Esophagus squamous epithelium (tissue), 4 donors: ENCODE measurements at regions not wholly inside any gene's neighbourhood (a gene's known extent, or its start where the extent isn't known, plus 50 kb on each side); places are given as distances from the start of the nearest gene placed in this dataset.

Experiments used
- CTCF ChIP-seq, 6 experiments: fragments of 450-650 bp in 4 of 6; fragments of 200-600 bp in 2 of 6; sonication (generic) in 2 of 6; IDR thresholded peaks; one replicate each; pipeline ENCODE4 v1.5.1; 2016 to 2019; ENCODE audit warnings: antibody characterized with exemption in 6 of 6, mild to moderate bottlenecking in 4 of 6, moderate library complexity in 4 of 6
- POLR2A ChIP-seq, 4 donors: fragments of 450-650 bp; IDR thresholded peaks; one replicate each; pipeline ENCODE4 v1.6.1; 2017; ENCODE audit warnings: antibody characterized with exemption in 4 of 4, mild to moderate bottlenecking in 4 of 4, moderate library complexity in 3 of 4

DNA sequence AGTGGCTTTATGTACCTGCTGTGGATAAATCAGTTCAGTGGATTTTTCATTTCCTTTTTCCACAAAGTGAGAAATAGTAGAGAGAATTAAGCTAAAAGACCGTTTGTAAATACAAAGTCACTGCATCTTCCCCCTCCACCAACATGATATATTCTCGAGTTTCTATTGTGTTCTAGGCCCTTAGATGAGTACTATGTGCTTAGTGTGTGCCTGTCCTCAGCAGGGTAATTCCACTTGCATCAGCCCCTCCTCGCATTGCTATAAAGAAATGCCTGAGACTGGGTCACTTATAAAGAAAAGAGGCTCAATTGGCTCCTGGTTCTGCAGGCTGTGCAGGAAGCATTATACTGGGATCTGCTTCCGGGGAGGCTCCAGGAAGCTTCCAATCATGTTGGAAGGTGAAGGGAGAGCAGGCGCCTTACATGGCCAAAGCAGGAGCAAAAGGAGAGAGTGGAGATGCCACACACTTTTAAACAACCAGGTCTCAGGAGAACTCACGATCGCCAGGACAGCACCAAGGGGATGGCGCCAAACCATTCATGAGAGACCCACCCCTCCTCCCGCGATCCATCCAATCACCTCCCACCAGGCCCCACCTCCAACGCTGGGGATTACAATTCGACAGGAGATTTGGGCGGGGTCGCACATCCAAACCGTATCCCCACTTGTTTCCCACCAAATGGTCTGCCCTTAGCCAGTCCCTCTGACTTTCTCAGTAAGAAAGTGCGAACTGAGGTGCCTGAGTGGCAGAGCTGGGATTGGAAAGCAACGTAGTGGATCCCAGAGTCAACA, 102.3 kb upstream of the ABCC4 start:
- TF ChIP-seq CTCF (IDR thresholded peaks at IDR 0.05), result no peak
- no peak for TF ChIP-seq POLR2A (IDR thresholded peaks at IDR 0.05)
